ENCODE measurements at regions not wholly inside any gene's neighbourhood (a gene's known extent, or its start where the extent isn't known, plus 50 kb on each side); places are given as distances from the start of the nearest gene placed in this dataset.

- peaks cover 0 to 10% (median 0%) of the 10 kb centered on the region in 5 donors for H3K27me3 Mint-ChIP-seq
- no peaks in the 10 kb centered on the region for H3K36me3 ChIP-seq (ENCODE audit: control insufficient read depth in 2 of 3, insufficient read depth in 3 of 3, low read length in 3 of 3)
- no peak overlapping the region for H3K27ac Mint-ChIP-seq
- ATAC-seq (no peak), DNase-seq (no peak)
- POLR2A ChIA-PET: no interaction called here
- intact Hi-C loops (cut with micrococcal nuclease): no loop called here
- CTCF ChIA-PET: no interaction called here
- no peaks in the 10 kb centered on the region for H3K27me3 ChIP-seq (ENCODE audit: control insufficient read depth in 2 of 2, insufficient read depth in 2 of 2, low read length in 2 of 2)
- no peak overlapping the region for H3K27ac ChIP-seq (ENCODE audit: low read depth, low read length)
- H3K4me3 Mint-ChIP-seq: peak overlapping the region in 1 of 10 donors; percentile 38
- H3K9me3 ChIP-seq (ENCODE audit: control insufficient read depth in 2 of 3, low read length in 3 of 3): no peaks in the 10 kb centered on the region
- peaks cover 0 to 7% (median 4%) of the 10 kb centered on the region in 11 donors for H3K9me3 Mint-ChIP-seq
- no peaks in the 10 kb centered on the region for H3K4me1 Mint-ChIP-seq
- no peaks in the 10 kb centered on the region for H3K4me1 ChIP-seq (ENCODE audit: control insufficient read depth in 2 of 2, insufficient read depth in 2 of 2, low read length in 2 of 2)
- H3K4me3 ChIP-seq (ENCODE audit: low read length): no peak overlapping the region
- no peaks in the 10 kb centered on the region for H3K36me3 Mint-ChIP-seq
Measured at GRCh38 chr14:53462931-53463778, 310.0 kb upstream of the DDHD1 start.

- Histone ChIP-seq H3K27ac (ENCODE audit: low read depth, low read length) (no peak overlapping the region), H3K27me3 (ENCODE audit: control insufficient read depth in 2 of 2, insufficient read depth in 2 of 2, low read length in 2 of 2) (no peaks in the 10 kb centered on the region), H3K9me3 (ENCODE audit: control insufficient read depth in 2 of 3, low read length in 3 of 3) (no peaks in the 10 kb centered on the region), H3K36me3 (ENCODE audit: control insufficient read depth in 2 of 3, insufficient read depth in 3 of 3, low read length in 3 of 3) (no peaks in the 10 kb centered on the region), H3K4me3 (ENCODE audit: low read length) (no peak overlapping the region), H3K4me1 (ENCODE audit: control insufficient read depth in 2 of 2, insufficient read depth in 2 of 2, low read length in 2 of 2) (no peaks in the 10 kb centered on the region)
- intact Hi-C loops (cut with micrococcal nuclease): no loop called here
- H3K9me3 Mint-ChIP-seq: peaks cover 0 to 7% (median 4%) of the 10 kb centered on the region in 11 donors
- no peak overlapping the region for H3K4me3 Mint-ChIP-seq
- DNase-seq (no peak), ATAC-seq (no peak)
- H3K36me3 Mint-ChIP-seq: no peaks in the 10 kb centered on the region
- no peak overlapping the region for H3K27ac Mint-ChIP-seq
- H3K27me3 Mint-ChIP-seq: peaks cover 0 to 10% (median 0%) of the 10 kb centered on the region in 5 donors
- ChIA-PET POLR2A (no interaction called here), CTCF (no interaction called here)
- H3K4me1 Mint-ChIP-seq: no peaks in the 10 kb centered on the region
Measured at GRCh38 chr14:53461858-53462257, 308.7 kb upstream of the DDHD1 start.

GRCh38 chr14:53460544-53460943, 307.4 kb upstream of the DDHD1 start:
- Mint-ChIP-seq H3K36me3 (no peaks in the 10 kb centered on the region), H3K4me1 (no peaks in the 10 kb centered on the region), H3K4me3 (no peak overlapping the region), H3K27ac (no peak overlapping the region), H3K27me3 (peaks cover 0 to 10% (median 0%) of the 10 kb centered on the region in 5 donors), H3K9me3 (peaks cover 0 to 7% (median 2%) of the 10 kb centered on the region in 11 donors)
- DNase-seq: no peak
- ATAC-seq: no peak
- Histone ChIP-seq H3K4me1 (ENCODE audit: control insufficient read depth in 2 of 2, insufficient read depth in 2 of 2, low read length in 2 of 2) (no peaks in the 10 kb centered on the region), H3K9me3 (ENCODE audit: control insufficient read depth in 2 of 3, low read length in 3 of 3) (no peaks in the 10 kb centered on the region), H3K36me3 (ENCODE audit: control insufficient read depth in 2 of 3, insufficient read depth in 3 of 3, low read length in 3 of 3) (no peaks in the 10 kb centered on the region), H3K27me3 (ENCODE audit: control insufficient read depth in 2 of 2, insufficient read depth in 2 of 2, low read length in 2 of 2) (no peaks in the 10 kb centered on the region), H3K27ac (ENCODE audit: low read depth, low read length) (no peak overlapping the region), H3K4me3 (ENCODE audit: low read length) (no peak overlapping the region)
- CTCF ChIA-PET: no interaction called here
- POLR2A ChIA-PET: no interaction called here
- intact Hi-C loops (cut with micrococcal nuclease): no loop called here

GRCh38 chr14:53458368-53458814, 305.3 kb upstream of the DDHD1 start:
- no peaks in the 10 kb centered on the region for H3K9me3 ChIP-seq (ENCODE audit: control insufficient read depth in 2 of 3, low read length in 3 of 3)
- no peaks in the 10 kb centered on the region for H3K36me3 Mint-ChIP-seq
- POLR2A ChIA-PET: no interaction called here
- no peaks in the 10 kb centered on the region for H3K27me3 ChIP-seq (ENCODE audit: control insufficient read depth in 2 of 2, insufficient read depth in 2 of 2, low read length in 2 of 2)
- no peak overlapping the region for H3K4me3 ChIP-seq (ENCODE audit: low read length)
- CTCF ChIA-PET: no interaction called here
- peaks cover 0 to 6% (median 0%) of the 10 kb centered on the region in 11 donors for H3K9me3 Mint-ChIP-seq
- H3K27ac ChIP-seq (ENCODE audit: low read depth, low read length): no peak overlapping the region
- intact Hi-C loops (cut with micrococcal nuclease): no loop called here
- H3K36me3 ChIP-seq (ENCODE audit: control insufficient read depth in 2 of 3, insufficient read depth in 3 of 3, low read length in 3 of 3): no peaks in the 10 kb centered on the region
- no peaks in the 10 kb centered on the region for H3K4me1 ChIP-seq (ENCODE audit: control insufficient read depth in 2 of 2, insufficient read depth in 2 of 2, low read length in 2 of 2)
- ATAC-seq: no peak
- no peak overlapping the region for H3K4me3 Mint-ChIP-seq
- peaks cover 0 to 10% (median 5%) of the 10 kb centered on the region in 5 donors for H3K27me3 Mint-ChIP-seq
- H3K4me1 Mint-ChIP-seq: no peaks in the 10 kb centered on the region
- DNase-seq: no peak
- no peak overlapping the region for H3K27ac Mint-ChIP-seq

- Mint-ChIP-seq H3K4me3 (no peak overlapping the region), H3K36me3 (no peaks in the 10 kb centered on the region), H3K27me3 (peaks cover 0 to 11% (median 10%) of the 10 kb centered on the region in 5 donors), H3K9me3 (peaks cover 0 to 6% (median 0%) of the 10 kb centered on the region in 11 donors), H3K4me1 (no peaks in the 10 kb centered on the region), H3K27ac (no peak overlapping the region)
- no peak for ATAC-seq
- CTCF ChIA-PET: no interaction called here
- Histone ChIP-seq H3K4me3 (ENCODE audit: low read length) (no peak overlapping the region), H3K9me3 (ENCODE audit: control insufficient read depth in 2 of 3, low read length in 3 of 3) (no peaks in the 10 kb centered on the region), H3K27me3 (ENCODE audit: control insufficient read depth in 2 of 2, insufficient read depth in 2 of 2, low read length in 2 of 2) (no peaks in the 10 kb centered on the region), H3K4me1 (ENCODE audit: control insufficient read depth in 2 of 2, insufficient read depth in 2 of 2, low read length in 2 of 2) (no peaks in the 10 kb centered on the region), H3K36me3 (ENCODE audit: control insufficient read depth in 2 of 3, insufficient read depth in 3 of 3, low read length in 3 of 3) (no peaks in the 10 kb centered on the region), H3K27ac (ENCODE audit: low read depth, low read length) (no peak overlapping the region)
- intact Hi-C loops (cut with micrococcal nuclease): no loop called here
- DNase-seq: no peak
- POLR2A ChIA-PET: no interaction called here
Measured at GRCh38 chr14:53456931-53457330, 303.8 kb upstream of the DDHD1 start.

- intact Hi-C loops (cut with micrococcal nuclease): no loop called here
- Histone ChIP-seq H3K4me1 (ENCODE audit: control insufficient read depth in 2 of 2, insufficient read depth in 2 of 2, low read length in 2 of 2) (no peaks in the 10 kb centered on the region), H3K4me3 (ENCODE audit: low read length) (no peak overlapping the region), H3K27me3 (ENCODE audit: control insufficient read depth in 2 of 2, insufficient read depth in 2 of 2, low read length in 2 of 2) (no peaks in the 10 kb centered on the region), H3K9me3 (ENCODE audit: control insufficient read depth in 2 of 3, low read length in 3 of 3) (no peaks in the 10 kb centered on the region), H3K27ac (ENCODE audit: low read depth, low read length) (no peak overlapping the region), H3K36me3 (ENCODE audit: control insufficient read depth in 2 of 3, insufficient read depth in 3 of 3, low read length in 3 of 3) (no peaks in the 10 kb centered on the region)
- ChIA-PET CTCF (no interaction called here), POLR2A (no interaction called here)
- Mint-ChIP-seq H3K4me3 (no peak overlapping the region), H3K36me3 (no peaks in the 10 kb centered on the region), H3K9me3 (peaks cover 0 to 5% (median 0%) of the 10 kb centered on the region in 11 donors), H3K4me1 (no peaks in the 10 kb centered on the region), H3K27me3 (peaks cover 0 to 28% (median 7%) of the 10 kb centered on the region in 5 donors), H3K27ac (no peak overlapping the region)
- DNase-seq (no peak), ATAC-seq (no peak)
Measured at GRCh38 chr14:53452005-53452673, 299.0 kb upstream of the DDHD1 start.

- Histone ChIP-seq H3K4me1 (ENCODE audit: control insufficient read depth in 2 of 2, insufficient read depth in 2 of 2, low read length in 2 of 2) (no peaks in the 10 kb centered on the region), H3K27ac (ENCODE audit: low read depth, low read length) (no peak overlapping the region), H3K36me3 (ENCODE audit: control insufficient read depth in 2 of 3, insufficient read depth in 3 of 3, low read length in 3 of 3) (no peaks in the 10 kb centered on the region), H3K27me3 (ENCODE audit: control insufficient read depth in 2 of 2, insufficient read depth in 2 of 2, low read length in 2 of 2) (no peaks in the 10 kb centered on the region), H3K4me3 (ENCODE audit: low read length) (no peak overlapping the region), H3K9me3 (ENCODE audit: control insufficient read depth in 2 of 3, low read length in 3 of 3) (no peaks in the 10 kb centered on the region)
- no peak overlapping the region for H3K27ac Mint-ChIP-seq
- peaks cover 0 to 28% (median 7%) of the 10 kb centered on the region in 5 donors for H3K27me3 Mint-ChIP-seq
- no peaks in the 10 kb centered on the region for H3K36me3 Mint-ChIP-seq
- ChIA-PET POLR2A (no interaction called here), CTCF (no interaction called here)
- no peak for DNase-seq
- peaks cover 0 to 5% (median 0%) of the 10 kb centered on the region in 11 donors for H3K9me3 Mint-ChIP-seq
- no peaks in the 10 kb centered on the region for H3K4me1 Mint-ChIP-seq
- intact Hi-C loops (cut with micrococcal nuclease): no loop called here
- no peak for ATAC-seq
- H3K4me3 Mint-ChIP-seq: no peak overlapping the region
Measured at GRCh38 chr14:53450871-53451270, 297.7 kb upstream of the DDHD1 start.
